CD4-positive, alpha-beta T cell treated with Interleukin-12 subunit alpha and Interleukin-12 subunit beta, for 1 hour (primary cell): ENCODE measurements at regions not wholly inside any gene's neighbourhood (a gene's known extent, or its start where the extent isn't known, plus 50 kb on each side); places are given as distances from the start of the nearest gene placed in this dataset.
A peak's percentile ranks its signal among the peaks of the same experiment; 100 is the strongest.

ENCODE experiments used
- DNase-seq: peaks from one replicate; pipeline ENCODE4 v3.0.0-alpha.2; 2020

DNA sequence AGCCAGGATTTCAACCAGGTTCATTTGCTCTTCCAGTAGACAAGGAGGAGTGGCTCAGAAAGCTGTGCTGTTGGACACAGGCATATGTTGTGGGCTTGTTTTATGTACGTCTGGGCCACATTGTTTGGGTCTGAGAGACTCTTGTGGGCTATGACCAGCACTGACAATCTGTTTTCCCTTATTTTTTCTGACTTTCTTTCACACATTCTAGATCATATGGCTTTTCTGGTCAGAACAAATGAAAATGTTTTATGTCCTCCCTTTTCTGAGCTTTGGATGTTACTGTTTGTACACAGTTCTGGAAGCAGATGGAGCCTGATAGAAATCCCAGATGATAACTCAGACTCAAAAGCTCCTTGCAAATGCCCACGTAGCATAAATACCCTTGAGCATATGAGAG, 85.8 kb upstream of the RGMA start:
- no peak for DNase-seq

DNA sequence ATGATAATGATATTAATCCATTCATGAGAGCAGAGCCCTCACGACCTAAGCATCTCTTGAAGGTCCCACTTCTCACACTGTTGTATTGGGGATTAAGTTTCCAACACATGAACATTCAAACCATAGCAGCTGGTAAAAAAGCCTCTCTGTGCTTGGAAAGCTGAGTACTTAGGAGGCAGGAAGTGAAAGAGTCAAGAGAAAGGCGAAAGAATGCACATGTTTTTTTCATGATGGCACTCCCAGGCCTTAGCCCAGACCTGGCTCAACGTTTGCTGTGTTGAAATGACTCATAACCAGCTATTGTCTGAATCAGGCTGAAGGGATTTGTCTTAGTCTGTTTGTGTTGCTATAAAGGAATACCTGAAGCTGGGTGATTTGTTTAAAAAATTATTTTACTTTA, 84.4 kb upstream of the RGMA start:
- DNase-seq: no peak

DNA sequence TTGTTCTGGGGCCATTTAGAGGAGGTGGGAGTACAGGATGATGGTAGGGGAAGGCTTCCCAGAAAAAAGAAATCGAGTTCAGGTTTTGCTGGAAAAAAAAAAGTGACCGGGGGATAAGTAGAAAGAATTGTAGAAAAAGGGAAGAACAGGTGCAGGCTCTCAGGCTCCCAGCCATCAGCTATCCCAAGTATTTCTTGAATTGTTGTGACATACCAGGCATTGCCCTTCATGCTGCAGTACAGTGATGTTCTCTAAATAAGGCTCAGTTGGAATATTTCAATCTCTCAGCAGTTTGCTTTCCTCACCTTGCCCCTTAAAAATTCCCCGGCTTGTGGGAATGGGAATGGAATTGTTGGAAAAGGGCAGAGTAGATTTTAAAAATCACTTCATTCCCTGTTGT, 82.5 kb upstream of the RGMA start:
- DNase-seq: no peak

DNA sequence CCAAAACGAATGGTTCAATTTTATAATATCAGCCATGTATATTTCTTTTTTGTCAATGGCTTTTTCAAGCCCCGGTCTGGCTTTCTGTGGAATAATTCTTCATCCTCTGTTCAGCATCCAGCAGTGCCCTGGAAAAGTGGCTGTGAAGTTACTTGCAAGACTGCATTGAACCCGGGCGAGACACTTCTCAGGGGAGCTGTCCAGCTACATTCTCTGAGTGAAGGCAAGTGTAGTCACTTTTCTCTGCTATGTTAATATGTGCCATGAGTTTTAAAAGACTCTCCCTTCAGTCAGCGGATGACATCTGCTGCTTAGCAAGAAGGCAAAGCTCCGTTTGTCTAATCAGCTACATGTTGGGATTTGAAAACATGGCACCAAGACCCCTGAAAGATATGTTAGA, 81.3 kb upstream of the RGMA start:
- DNase-seq: no peak

DNA sequence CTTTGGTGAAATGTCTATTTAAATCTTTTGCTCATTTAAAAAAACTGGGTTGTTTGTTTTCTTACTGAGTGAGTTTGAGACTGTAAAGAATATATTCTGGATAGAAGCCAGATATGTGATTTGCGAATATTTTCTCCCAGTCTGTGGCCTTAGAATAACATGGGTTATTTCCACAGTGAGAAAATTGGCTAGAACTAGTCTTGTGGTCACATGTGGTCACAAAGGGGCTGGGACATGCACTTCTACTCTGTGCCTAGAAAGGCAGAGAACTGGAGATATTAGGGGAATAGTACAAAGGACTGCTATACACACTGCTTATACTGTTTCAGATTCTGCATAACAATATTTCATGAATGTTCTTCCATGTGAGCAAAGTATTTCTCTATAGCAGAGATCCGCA, 79.9 kb upstream of the RGMA start:
- DNase-seq: no peak

DNA sequence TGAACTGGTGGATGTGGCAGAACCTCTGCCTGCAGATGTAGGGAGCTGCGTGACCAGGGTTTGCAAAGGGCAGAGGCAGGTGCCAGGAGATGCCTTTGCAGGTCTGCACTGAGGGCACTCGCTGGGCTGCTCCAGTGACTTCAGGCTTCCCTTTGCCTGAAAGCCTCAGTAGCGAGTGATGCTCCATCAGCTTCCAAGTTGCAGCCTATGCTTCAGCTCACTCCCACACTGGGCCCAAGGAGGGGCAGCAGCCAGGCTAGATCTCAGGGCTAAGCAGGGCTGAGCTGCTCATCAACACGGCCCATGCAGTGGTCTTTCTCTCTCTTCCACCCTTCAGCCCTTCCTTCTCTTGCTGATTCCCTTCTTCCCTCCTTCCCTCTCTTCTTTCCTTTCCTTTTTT, 78.3 kb upstream of the RGMA start:
- no peak for DNase-seq

DNA sequence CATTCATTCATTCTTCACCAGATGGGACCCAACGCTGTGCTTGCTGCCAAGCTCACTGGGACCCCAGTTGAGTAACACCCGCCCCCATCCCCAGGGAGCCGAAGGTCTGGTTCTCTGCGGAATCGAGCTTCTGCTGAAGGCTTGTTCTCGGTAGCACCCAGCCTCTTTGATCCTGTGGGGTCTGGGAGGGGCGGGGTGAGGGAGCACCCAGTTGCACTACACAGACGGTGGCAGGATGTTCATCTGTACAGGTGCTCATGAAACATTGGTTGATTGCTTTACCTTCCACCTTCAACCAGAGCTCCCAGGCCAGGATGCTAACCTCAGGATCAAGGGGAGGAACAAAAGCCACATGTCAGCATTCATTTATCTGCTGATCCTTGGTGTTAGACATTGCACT, 77.7 kb upstream of the RGMA start:
- DNase-seq: no peak

DNA sequence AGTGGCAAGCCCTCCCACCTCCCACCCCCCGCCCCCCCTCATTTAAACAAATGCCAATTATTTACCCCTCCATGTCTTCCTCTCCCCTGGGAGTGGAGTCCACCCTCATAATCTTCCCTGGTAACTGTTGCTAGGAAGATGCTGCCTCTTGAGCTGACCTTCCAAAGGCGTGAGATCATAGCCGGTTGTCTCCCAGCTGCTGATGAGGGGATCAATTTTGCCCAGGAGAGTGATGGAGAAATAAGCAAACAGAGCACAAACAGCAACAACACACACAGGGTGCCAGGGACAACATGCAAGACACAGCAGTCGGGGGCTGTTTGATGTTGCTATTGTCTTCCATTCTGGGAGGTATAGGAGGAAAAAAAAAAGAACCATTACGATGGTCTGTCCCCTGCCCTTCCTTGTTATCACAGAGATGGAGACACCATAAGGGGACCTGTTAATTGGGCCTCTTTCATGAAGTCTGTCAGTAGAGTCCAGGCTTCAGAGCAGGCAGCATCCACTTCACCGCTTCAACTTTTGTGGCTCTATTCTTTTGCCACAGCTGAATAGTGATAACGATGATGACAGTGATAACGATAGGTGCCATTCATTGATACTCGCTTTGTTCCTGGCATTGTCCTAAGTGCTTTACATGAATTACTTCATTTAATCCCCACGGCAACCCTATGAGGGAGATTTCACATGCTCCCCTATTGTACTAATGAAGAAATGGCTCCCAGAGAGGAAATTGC, 76.9 kb upstream of the RGMA start:
- DNase-seq: no peak

DNA sequence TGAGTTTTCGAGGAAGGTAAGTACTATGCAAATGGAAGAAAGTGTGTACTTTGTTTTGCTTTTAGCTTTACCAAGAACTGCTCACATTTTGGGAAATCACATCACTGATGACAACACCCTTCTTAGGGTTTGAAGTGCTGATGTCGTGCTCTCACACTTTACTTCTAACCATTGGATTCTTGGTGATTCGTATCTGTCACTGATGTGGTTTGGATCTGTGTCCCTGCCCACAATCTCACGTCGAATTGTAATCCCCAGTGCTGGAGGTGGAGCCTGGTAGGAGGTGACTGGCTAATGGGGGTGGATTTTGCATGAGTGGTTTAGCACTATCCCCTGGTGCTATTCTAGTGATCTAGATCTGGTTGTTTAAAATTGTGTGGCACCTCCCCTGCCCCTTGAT, 75.4 kb upstream of the RGMA start:
- DNase-seq: no peak

DNA sequence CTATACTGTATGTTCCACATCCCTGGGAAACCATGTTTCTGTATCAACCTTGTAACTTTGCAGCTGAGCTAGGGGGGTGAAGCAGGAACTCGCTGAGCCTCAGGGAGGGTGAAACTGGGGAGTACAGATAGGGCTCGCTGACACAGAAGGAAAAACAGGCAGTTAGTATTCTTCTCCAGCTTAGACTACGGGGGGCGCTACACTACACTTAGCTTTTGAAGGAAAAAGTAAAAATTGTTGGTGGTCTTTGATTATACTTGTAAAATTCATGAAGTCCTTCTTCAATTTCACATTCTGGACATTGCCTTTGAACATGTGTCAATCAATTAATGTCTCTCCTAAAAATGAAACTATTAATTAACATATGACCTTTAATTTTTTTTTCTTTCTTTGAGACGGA, 73.5 kb upstream of the RGMA start:
- no peak for DNase-seq

DNA sequence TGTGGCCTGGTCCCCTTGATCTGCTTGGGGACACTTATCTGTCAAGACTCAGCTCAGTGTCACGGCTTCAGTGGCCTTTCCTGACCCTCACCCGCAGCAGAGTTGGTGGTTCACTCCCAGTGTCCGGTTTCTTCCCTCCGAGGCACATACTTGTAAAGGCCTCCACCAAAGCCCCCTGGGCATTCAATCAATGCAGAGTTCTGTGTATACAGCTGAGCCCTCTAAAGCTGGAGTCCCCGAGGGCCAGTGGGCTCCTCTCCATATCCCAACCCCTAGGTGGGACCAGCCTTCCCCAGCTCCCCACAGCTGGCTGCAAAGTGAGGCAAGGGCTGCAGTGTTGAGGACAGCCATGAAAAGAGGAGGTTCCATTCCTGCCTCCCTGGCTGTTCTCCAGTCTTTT, 70.9 kb upstream of the RGMA start:
- DNase-seq: no peak

DNA sequence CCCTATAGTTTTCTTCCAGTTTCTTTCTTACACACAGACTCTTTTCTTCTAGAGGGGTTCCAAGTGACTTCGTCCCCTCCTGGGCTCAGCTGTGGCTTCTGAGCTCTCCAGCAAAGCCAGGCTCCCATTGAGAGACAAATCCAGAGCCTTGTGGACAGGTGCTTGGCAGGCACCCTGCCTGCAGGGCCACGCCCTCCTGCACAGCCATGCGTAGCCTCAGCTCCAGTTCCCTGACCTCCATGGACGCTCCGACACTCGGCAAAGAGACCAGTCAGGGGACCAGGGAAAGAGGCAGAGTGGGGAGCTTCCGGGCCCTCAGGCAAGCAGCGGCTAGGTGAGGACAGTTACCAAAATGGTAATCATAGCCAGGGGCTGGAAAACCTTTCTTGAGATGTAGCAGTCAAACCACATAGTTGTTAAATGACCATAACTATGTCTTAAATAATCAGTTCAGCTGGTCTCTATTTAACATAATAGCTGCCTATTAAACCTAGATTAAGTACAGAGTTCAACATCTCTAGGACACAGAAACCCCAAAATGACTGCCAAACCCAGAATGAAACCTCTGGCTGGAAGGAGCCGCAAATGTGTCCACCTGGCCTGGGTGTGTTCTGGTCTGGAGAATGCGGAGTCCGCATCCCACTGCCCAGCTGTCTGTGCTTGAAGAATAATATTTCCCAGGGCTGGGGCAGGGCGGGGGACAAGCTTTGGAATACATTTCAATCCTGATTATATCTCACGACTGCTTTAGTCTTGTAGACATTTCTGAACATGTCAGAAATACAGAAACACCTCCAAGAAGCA, 69.3 kb upstream of the RGMA start:
- no peak for DNase-seq

DNA sequence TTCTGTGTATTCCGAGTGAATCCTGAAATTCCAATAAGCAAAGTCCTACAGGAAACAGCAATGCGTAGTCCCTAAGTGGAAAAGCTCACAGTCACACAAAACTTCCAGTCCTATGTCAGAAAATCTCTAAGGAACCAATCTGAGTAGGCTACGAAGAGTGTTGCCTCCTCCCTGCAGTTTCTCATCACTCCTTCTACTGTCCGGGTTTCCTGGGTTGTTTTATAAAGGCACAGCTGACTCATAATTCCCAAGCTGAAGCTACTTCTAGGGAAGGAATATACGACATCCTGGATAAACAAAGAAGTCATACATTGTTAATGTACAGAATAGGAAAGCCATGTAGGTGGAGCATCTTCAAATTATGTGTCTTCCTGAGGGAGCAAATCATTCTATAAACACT, 65.7 kb upstream of the RGMA start:
- DNase-seq: no peak

DNA sequence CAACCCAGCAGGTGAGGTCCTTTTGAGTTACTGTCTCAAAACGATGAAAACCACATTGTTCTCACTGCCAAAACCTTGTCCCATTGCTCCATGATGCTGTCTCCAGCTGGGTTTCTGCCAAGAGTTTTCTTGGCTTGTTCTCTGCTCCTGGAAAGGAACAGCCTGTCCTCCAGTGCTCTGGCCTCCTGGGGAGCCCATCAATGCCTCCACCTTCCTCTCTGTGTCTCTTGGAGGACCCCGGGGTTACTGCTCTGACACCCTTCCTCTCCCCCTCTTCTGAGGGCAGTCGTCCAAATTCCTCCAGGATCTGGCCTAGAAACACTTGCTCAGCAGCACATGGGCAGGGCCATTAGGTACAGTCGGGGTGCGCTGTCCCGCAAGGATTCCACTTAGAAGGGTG, 63.9 kb upstream of the RGMA start:
- no peak for DNase-seq

DNA sequence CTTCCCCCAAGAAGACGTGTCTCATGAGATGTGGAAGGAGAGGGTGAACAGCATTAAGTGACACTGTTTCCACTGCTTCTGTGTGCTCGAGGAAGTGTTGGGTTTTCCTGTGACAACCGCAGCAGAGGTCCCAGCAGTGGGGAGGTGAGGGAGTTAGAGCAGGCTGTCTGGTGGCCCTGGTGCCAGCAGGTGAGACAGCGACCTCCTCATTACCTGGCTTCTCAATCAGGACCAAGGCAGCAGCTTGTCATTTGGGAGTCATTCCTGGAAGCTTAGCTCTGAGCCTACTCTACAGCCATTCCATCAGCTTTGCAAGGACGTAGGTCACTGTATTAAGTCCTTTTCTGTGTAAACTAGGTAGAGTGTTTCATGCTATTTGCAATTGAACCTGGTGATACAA, 63.3 kb upstream of the RGMA start:
- peak; percentile 55 for DNase-seq

DNA sequence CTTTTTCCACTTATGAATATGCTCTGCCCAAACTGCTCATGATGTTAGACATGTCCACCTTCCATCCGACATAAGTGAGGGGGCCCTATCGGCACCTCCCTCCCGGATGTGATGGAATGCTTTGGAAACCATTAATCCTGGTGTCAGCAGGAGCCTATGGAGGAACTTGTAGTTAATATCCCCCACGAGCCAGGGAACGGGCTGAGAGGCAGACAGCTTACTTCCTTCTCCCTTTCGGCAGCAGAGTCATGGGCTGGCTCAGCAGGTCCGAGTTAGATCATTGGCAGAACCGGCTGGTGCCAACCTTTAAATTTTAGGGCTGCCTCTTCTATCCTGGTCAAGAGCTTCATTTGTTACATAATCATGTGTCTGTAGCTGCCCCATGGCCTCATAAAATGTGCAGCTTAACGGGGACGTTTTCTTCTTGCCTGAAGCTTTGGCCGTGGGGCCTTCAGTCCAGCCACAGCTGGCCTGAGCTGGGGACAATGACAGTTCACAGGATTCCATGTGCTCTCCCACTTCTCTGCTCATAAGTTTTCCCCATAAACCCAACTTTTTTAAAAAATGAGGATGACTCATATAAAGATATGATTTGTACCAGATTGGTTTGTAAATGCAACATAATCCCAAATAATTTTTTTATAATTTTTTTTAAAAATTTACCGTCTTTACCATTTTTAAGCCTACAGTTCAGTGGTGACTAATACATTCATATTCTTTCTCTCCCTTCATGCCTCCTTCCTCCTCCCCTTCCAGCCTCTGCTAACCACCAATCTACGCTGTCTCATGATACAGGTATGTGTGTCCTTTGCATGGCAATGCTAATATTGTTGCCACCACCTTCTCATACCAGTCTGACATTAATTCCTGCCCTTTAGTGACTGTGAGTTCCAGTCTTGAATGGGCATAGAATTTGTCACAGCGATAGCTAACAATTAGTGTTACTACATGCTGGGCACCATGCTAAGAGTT, 62.2 kb upstream of the RGMA start:
- no peak for DNase-seq

DNA sequence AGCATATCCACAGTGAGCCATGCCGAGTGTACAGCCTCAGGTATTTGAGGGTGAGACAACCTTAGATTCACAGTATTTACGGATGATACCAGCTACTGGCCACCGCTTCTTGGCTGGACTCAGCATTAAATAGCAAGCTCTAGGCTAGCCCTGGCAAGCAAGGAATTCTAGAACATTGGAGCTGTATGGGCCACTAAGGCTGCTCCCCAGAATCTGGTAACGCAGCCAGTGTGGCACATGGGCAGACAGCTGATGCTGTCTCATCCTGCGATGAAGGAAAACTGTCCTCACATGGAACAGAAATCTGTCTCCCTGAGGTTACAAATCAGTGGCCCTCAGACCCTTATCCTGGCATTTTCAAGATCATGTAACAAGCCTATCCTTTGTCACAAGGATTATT, 57.6 kb upstream of the RGMA start:
- no peak for DNase-seq

DNA sequence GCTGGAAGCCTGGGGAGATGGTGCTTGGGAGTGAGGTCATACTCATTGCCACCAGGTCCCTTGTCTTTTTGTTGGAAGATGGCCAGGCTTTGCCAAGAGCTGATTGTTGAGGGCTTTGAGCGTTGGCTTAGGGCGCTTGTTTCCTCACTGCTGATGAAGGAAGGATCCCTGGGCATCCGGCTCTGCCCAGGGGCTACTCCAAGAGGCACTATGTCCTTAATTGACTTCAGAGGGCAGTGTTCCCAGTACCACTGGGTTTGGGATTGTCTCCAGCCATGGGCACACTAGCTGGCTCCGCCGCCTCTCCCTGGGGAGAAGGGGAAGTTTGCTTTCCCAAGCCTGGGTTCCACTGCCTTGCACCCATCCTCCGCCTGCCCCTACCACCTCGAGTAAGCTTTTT, 57.2 kb upstream of the RGMA start:
- DNase-seq: no peak

DNA sequence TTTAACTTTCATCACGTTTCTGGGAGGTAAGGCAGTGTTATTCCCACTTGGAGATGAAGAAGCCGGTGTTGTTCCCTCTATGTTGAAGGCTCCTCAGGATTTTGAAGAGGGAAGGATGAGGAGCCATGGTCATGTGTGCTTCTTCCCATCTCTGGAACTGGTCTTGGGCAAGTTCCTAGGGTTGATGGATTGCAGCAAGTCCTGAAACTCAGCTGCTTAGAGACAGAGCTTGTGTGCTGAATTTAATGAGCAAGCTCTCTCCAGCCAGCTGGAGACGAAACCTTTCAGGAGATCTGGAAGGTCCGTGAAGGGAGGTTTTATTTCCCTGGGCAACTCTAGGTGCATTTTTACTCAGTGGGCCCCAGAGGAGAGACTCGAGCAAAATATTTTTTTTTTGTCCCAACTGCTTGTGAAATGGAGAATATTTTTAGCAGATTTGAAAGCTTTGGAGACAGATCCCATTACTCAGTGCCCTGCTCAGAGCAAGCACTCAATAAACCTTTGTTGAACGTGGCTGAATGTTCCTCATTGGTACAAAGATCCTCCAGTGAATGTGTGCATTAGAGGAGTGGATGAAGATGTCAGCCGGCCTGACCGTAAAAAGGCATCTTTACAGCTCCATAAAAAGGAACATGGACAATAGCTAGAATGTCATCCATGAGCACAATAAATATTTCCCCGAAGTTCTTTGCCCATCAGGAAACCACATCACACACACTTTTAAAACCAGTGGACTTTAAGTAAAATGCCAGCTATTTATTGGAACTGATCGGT, 55.6 kb upstream of the RGMA start:
- no peak for DNase-seq

DNA sequence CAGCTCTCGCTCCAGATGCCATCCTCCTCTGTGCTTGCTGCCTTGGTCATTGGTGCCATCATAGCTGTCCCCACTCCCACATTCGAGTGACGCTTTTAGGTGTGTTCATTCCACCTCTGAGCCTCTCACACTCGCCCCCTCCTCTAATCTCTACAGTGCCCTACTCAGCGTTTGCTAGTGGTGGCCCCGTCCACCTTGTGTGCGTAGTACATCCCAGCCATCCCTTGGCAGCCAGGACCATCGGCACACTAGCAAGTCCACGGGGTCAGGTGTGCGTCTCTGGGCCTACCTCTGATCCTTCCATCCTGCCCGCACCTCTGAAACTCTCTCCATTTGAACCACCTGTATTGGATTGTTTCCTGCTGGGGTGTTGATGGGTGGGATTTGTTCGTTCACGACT, 54.2 kb upstream of the RGMA start:
- no peak for DNase-seq

DNA sequence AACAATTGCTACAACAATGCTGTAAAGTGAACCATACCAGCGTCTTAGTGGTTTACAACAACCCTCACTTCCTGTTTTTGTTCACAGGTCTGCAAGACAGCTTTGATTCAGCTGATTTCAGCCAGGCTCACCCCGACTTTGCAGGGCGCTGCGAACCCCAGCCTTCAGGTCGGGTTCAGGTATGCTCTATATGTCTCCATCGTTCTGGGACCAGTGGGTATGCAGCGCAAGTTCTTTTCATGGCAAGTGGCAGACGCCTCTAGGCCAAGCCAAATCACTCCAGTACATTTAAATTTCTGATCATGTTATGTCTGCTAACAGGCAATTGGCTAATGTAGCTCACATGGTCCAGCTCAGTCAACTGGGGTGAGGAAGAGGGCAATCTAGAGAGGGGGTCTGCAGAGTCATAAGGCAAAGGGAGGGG, 52.4 kb upstream of the RGMA start:
- peak; percentile 48 for DNase-seq

DNA sequence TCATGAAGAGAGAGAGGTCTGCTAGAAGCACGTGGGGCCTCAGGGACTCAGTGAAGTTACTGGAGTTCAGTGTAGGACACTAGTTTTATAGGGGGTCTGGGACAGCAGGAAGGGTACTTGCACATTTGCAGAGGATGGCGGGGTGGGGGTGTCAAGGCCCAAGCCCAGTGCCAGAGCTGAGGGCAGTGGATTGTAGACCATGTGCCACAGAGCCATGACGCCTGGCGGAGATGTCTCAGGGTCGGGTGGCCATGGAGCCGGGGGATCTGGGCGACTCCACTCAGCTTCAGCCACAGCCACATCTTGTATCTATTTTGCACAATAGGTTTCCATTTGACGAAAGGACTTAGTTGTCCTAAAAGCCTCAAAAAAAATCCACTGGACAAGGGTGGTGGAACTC, 50.4 kb upstream of the RGMA start:
- no peak for DNase-seq
